Stomach (tissue), 8 donors: ENCODE measurements at regions not wholly inside any gene's neighbourhood (a gene's known extent, or its start where the extent isn't known, plus 50 kb on each side); places are given as distances from the start of the nearest gene placed in this dataset.

Source experiments
- DNase-seq, 2 donors: peaks; one replicate each; pipeline versions ENCODE4 v3.0.0 to v3.0.0-alpha.2; 2013 to 2019
- H3K27ac ChIP-seq, 5 donors: fragments of 200-600 bp in 4 of 5; sonication (generic) in 4 of 5; one replicate each; pipeline ENCODE4 v1.5.1; 2013 to 2019; ENCODE audit warnings: mild to moderate bottlenecking in 1 of 5, moderate library complexity in 1 of 5
- H3K27me3 ChIP-seq, 3 donors: fragments of 200-600 bp; sonication (generic); one replicate each; pipeline ENCODE4 v1.5.1; 2017 to 2019; ENCODE audit warnings: mixed run types in 1 of 3
- H3K36me3 ChIP-seq, 4 donors: fragments of 200-600 bp; sonication (generic); 1 replicate in 3 of 4; 2 replicates in 1 of 4; pipeline ENCODE4 v1.5.1; 2016 to 2019
- H3K4me1 ChIP-seq, 4 donors: fragments of 200-600 bp; sonication (generic); one replicate each; pipeline ENCODE4 v1.5.1; 2016 to 2019
- H3K4me3 ChIP-seq, 4 donors: fragments of 200-600 bp; sonication (generic) in 3 of 4; one replicate each; pipeline ENCODE4 v1.5.1; 2016 to 2019; ENCODE audit warnings: mild to moderate bottlenecking in 1 of 4
- H3K9me3 ChIP-seq, 4 donors: fragments of 200-600 bp; sonication (generic); one replicate each; pipeline ENCODE4 v1.5.1; 2016 to 2019
- EP300 ChIP-seq: sonication (generic); formaldehyde crosslinking; IDR thresholded peaks from one replicate; pipeline ENCODE4 v1.6.1; 2017; ENCODE audit warnings: antibody characterized with exemption
- POLR2A ChIP-seq, 4 donors: fragments of 450-650 bp; IDR thresholded peaks; one replicate each; pipeline ENCODE4 v1.6.1; 2016; ENCODE audit warnings: antibody characterized with exemption in 4 of 4, control low read depth in 2 of 4, mild to moderate bottlenecking in 1 of 4, moderate library complexity in 1 of 4
- POLR2AphosphoS5 ChIP-seq, 3 donors: sonication (generic); formaldehyde crosslinking; IDR thresholded peaks; one replicate each; pipeline ENCODE4 v1.6.1; 2016; ENCODE audit warnings: antibody characterized with exemption in 3 of 3
- WGBS, 5 donors: extraction: QIAGEN DNeasy Blood & Tissue Kit in 3 of 5; methylation state at CpG; one replicate each; pipeline versions ENCODE4 v1.1.5 to v1.1.7; 2013 to 2018; 5-methylcytosine and 5-hydroxymethylcytosine counted together
- intact Hi-C: fragments of 100-400 bp; cut with DNase I; formaldehyde crosslinking; loops from one replicate; pipeline ENCODE4 v1.15.1; 2023; ENCODE audit warnings: low total_unique reads
- TF ChIP-seq, protein P1 (sequence below), 7 experiments: fragments of 450-650 bp in 4 of 7; fragments of 200-600 bp in 3 of 7; sonication (generic) in 3 of 7; IDR thresholded peaks; one replicate each; pipeline ENCODE4 v1.5.1; 2016 to 2019; ENCODE audit warnings: antibody characterized with exemption in 7 of 7, control low read depth in 2 of 7, mild to moderate bottlenecking in 1 of 7
- donor health status: healthy with polysubstance abuse.
- donor health status: Bipolar disorder and iron deficiency.
- donor health status: healthy.

DNA sequence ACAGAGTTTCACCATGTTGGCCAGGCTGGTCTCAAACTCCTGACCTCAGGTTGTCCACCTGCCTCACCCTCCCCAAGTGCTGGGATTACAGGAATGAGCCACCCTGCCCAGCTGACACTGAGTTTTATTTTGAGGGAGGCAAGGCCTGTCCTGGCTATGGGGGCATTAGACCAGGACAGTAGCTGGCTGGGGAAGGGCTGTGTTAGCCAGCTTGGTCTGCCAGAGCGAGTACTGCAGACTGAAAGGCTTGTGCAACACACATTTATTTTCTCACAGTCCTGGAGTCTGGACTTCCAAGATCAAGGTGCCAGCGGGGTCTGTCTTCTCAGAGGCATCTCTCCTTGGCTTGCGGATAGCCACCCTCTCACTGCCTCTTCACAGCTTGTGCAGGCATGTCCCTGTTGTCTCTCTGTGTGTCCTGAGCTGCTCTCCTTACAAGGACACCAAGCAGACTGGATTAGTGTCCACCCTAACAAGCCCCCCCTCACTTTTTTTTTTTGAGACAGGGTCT lies 59.4 kb upstream of the HAAO start:
- peaks cover 2 to 16% (median 11%) of the 10 kb centered on the region in 4 donors for H3K4me1 ChIP-seq
- no peak overlapping the region for H3K27ac ChIP-seq
- intact Hi-C loops: loop anchor here (10.0 kb wide), 2 partner anchors 93 to 383 kb away; no protein-coding TSS in a partner anchor
- no peaks in the 10 kb centered on the region for H3K9me3 ChIP-seq
- H3K36me3 ChIP-seq: no peaks in the 10 kb centered on the region
- no peak overlapping the region for H3K4me3 ChIP-seq
- no peak for DNase-seq
- no peak for TF ChIP-seq POLR2AphosphoS5 (IDR thresholded peaks at IDR 0.05)
- no peak for TF ChIP-seq POLR2A (IDR thresholded peaks at IDR 0.05)
- WGBS, 5 donors: 86 to 93% (median 90%) methylated on average over 2 to 3 of the region's 3 CpGs
- no peaks in the 10 kb centered on the region for H3K27me3 ChIP-seq

- Histone ChIP-seq H3K27ac (no peak overlapping the region), H3K9me3 (no peaks in the 10 kb centered on the region), H3K27me3 (no peaks in the 10 kb centered on the region), H3K4me1 (peaks cover 2 to 21% (median 12%) of the 10 kb centered on the region in 4 donors), H3K4me3 (no peak overlapping the region), H3K36me3 (no peaks in the 10 kb centered on the region)
- DNase-seq: no peak
- intact Hi-C loops: loop anchor here (10.0 kb wide), 2 partner anchors 94 to 384 kb away; no protein-coding TSS in a partner anchor
- TF ChIP-seq POLR2A (IDR thresholded peaks at IDR 0.05) (no peak), EP300 (no peak), POLR2AphosphoS5 (IDR thresholded peaks at IDR 0.05) (no peak)
- TF ChIP-seq, protein P1, sequence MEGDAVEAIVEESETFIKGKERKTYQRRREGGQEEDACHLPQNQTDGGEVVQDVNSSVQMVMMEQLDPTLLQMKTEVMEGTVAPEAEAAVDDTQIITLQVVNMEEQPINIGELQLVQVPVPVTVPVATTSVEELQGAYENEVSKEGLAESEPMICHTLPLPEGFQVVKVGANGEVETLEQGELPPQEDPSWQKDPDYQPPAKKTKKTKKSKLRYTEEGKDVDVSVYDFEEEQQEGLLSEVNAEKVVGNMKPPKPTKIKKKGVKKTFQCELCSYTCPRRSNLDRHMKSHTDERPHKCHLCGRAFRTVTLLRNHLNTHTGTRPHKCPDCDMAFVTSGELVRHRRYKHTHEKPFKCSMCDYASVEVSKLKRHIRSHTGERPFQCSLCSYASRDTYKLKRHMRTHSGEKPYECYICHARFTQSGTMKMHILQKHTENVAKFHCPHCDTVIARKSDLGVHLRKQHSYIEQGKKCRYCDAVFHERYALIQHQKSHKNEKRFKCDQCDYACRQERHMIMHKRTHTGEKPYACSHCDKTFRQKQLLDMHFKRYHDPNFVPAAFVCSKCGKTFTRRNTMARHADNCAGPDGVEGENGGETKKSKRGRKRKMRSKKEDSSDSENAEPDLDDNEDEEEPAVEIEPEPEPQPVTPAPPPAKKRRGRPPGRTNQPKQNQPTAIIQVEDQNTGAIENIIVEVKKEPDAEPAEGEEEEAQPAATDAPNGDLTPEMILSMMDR (IDR thresholded peaks at IDR 0.05): no peak
- WGBS, 5 donors: 54 to 69% (median 67%) methylated on average over 2 to 4 of the region's 4 CpGs
These were observed 58.8 kb upstream of the HAAO start for GRCh38 chr2:42851186-42851585.

DNA sequence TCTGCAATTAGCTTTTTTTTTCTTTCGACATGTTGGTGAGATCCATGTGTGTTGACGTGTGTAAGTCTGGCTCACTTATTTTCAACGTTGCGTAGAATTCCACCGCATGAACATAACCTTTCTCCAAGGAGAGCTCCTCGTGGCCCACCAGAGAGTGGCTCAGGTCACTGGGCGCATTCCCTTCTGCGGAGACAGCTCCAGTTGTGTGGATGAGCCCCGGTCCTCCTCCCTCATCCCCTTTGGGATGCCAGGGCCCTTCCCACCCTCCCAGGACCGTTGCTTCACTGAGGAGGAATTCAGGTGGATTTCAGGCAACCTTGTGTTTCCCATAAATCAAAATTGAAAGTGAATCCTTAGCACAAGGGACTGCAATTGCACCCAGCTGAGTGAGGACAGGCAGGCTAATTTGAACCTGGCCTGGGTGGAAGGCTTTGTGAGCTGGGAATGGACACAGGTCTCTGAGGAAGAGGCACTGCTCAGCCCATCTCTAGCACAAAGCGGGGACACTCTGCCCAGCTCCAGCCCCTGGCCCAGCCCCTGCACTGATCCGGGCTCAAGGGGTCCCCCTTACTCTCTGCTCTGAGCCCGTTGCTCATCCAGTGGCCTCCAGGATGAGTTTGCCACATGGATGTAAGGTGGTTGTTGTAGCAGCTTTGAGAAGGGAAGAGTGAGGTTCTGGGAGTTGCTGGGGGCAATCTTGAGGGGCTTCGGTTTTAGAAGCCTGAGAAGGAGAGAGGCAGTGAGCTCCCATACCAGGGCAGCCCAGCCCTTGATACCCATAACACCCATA lies 57.8 kb upstream of the HAAO start:
- Histone ChIP-seq H3K4me3 (no peak overlapping the region), H3K9me3 (no peaks in the 10 kb centered on the region), H3K27me3 (no peaks in the 10 kb centered on the region), H3K4me1 (peaks cover 2 to 30% (median 16%) of the 10 kb centered on the region in 4 donors), H3K36me3 (no peaks in the 10 kb centered on the region), H3K27ac (no peak overlapping the region)
- no peak for TF ChIP-seq POLR2AphosphoS5 (IDR thresholded peaks at IDR 0.05)
- no peak for TF ChIP-seq POLR2A (IDR thresholded peaks at IDR 0.05)
- no peak for TF ChIP-seq EP300
- TF ChIP-seq, protein P1 (IDR thresholded peaks at IDR 0.05): no peak
- 81 to 90% (median 85%) methylated on average over 14 of the region's 14 CpGs for WGBS, 5 donors
- intact Hi-C loops: loop anchor here (10.0 kb wide), 2 partner anchors 95 to 385 kb away; no protein-coding TSS in a partner anchor
- DNase-seq: no peak

DNA sequence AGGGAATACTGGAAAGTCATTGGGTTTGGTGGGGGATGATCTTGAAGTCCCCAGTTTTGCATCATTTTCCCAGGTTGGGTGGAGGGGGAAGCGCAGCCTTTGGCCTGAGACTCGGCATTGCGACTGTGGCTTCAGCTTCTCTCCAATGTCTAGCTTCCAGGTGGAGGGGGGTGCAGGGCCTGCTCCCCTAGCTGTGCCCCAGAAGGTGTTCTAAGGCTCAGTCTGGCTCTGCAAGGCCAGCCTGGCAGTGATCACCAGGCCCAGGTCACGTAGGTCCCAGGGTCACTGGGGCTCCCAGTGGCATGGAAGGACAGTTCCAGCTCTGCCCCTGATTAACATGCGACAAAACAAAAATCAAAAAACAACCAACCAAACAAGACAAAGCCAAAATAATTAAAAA lies 56.9 kb upstream of the HAAO start:
- Histone ChIP-seq H3K36me3 (no peaks in the 10 kb centered on the region), H3K27me3 (no peaks in the 10 kb centered on the region), H3K9me3 (no peaks in the 10 kb centered on the region), H3K4me3 (no peak overlapping the region), H3K27ac (no peak overlapping the region), H3K4me1 (peaks cover 4 to 35% (median 16%) of the 10 kb centered on the region in 4 donors)
- TF ChIP-seq EP300 (no peak), POLR2A (IDR thresholded peaks at IDR 0.05) (no peak), POLR2AphosphoS5 (IDR thresholded peaks at IDR 0.05) (no peak)
- TF ChIP-seq, protein P1 (IDR thresholded peaks at IDR 0.05): no peak
- WGBS, 5 donors: 93 to 100% (median 98%) methylated on average over 5 of the region's 5 CpGs
- DNase-seq: no peak
- intact Hi-C loops: no loop called here
